ENCODE measurements at regions not wholly inside any gene's neighbourhood (a gene's known extent, or its start where the extent isn't known, plus 50 kb on each side); places are given as distances from the start of the nearest gene placed in this dataset.

DNA sequence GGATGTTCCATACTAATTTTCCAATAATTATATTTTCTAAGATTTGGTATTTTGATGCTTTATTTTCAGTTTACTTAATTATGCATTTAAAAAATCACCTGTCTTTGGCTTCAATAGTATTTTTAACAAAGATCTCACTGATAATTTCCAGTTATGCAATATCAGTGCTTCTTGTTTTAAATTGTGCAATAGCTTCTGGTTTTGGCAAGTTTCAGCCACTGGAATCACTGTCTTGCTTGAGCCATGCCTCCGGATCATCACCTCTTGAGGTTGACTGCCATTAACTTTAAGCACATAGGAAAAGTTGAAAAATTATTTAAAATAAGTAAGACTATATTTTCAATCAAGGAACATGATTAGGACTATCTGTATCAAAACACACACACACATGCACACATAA is 1242.1 kb downstream of the HACE1 start:
- TF ChIP-seq, protein P1, sequence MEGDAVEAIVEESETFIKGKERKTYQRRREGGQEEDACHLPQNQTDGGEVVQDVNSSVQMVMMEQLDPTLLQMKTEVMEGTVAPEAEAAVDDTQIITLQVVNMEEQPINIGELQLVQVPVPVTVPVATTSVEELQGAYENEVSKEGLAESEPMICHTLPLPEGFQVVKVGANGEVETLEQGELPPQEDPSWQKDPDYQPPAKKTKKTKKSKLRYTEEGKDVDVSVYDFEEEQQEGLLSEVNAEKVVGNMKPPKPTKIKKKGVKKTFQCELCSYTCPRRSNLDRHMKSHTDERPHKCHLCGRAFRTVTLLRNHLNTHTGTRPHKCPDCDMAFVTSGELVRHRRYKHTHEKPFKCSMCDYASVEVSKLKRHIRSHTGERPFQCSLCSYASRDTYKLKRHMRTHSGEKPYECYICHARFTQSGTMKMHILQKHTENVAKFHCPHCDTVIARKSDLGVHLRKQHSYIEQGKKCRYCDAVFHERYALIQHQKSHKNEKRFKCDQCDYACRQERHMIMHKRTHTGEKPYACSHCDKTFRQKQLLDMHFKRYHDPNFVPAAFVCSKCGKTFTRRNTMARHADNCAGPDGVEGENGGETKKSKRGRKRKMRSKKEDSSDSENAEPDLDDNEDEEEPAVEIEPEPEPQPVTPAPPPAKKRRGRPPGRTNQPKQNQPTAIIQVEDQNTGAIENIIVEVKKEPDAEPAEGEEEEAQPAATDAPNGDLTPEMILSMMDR (IDR thresholded peaks at IDR 0.05), result no peak
- TF ChIP-seq POLR2A (IDR thresholded peaks at IDR 0.05), result no peak
